ENCODE measurements at regions not wholly inside any gene's neighbourhood (a gene's known extent, or its start where the extent isn't known, plus 50 kb on each side); places are given as distances from the start of the nearest gene placed in this dataset.
"Not testable (repeated sequence)": the region's sequence is repeated elsewhere in the genome, so short reads cannot be mapped to it uniquely, and the experiment has no call there.

DNA sequence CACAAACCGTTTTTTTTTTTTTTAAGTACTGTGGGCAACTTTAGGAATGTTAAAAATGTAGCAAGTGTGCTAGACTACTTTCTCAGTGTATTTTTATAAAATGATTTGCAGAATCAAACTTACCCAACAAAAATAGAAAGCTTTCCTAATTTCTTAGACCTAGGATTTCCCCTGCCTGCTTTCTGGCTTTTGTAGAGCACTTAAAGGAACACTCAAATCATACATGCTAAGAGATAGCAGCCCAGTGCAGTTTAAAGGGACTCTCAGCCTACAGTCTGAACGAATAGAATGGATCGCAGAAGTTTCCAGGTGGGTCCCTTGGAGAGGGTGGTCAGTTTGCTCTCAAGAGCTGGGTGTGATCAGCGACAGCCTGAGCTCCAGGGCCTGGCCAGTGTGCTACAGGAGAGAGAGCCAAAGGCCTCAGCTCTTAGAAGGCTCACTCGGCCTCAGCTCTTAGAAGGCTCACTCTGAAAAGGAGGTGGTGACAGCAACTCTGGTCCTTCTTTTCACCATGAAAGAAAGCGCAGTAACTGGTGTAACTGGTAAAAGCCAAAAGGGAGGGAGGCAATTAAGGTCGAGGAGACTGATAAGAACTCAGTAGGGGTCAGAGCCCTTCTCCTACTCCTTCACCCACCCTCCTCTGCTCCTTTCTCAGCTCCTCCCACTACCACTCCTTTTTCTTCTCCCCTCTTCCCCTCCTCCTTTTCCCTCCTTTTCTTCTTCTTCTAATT, 142.4 kb downstream of the ZFP64 start:
- DNase-seq = no peak

GRCh38 chr20:52047811-52048764, 143.5 kb downstream of the ZFP64 start:
- peak; percentile 32 to 44 for DNase-seq

- no peak for DNase-seq
Observed at GRCh38 chr20:52041966-52042365, 149.6 kb downstream of the ZFP64 start.

- DNase-seq = no peak
Observed at GRCh38 chr20:52039790-52040189, 151.8 kb downstream of the ZFP64 start.

DNA sequence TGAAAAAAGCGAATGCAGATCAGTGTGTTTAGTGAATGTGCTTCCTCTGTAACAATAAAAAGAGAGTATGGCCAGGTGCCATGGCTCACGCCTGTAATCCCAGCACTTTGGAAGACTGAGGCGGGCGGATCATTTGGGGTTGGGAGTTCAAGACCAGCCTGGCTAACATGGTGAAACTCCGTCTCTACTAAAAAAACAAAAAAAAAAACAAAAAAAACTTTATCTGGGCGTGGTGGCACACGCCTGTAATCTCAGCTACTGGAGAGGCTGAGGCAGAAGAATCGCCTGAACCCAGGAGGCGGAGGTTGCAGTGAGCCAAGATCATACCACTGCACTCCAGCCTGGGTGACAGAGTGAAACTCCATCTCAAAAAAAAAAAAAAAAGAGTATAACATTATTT, 152.9 kb downstream of the ZFP64 start:
- DNase-seq = not testable (repeated sequence)

GRCh38 chr20:52037370-52037769, 154.2 kb downstream of the ZFP64 start:
- DNase-seq = no peak

GRCh38 chr20:52035977-52036376, 155.6 kb downstream of the ZFP64 start:
- DNase-seq = no peak

GRCh38 chr20:52035498-52035897, 156.1 kb downstream of the ZFP64 start:
- no peak for DNase-seq

DNA sequence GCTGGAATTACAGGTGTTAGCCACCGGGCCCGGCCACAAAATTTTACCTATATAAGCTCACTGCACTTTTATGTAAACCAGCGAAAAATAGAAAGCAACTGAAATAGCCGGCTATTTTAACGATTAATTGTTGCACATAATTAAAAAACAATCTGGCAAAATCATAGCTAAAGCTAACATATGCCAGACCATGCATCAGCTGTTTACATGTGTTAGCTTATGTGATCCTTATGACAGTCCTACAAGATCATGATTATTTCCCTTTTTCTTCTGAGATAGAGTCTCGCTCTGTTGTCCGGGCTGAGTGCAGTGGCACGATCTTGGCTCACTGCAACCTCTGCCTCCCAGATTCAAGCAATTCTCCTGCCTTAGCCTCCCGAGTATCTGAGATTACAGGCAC, 157.0 kb downstream of the ZFP64 start:
- no peak for DNase-seq

GRCh38 chr20:52033313-52033712, 158.3 kb downstream of the ZFP64 start:
- DNase-seq = no peak

- DNase-seq = not testable (repeated sequence)
Observed at GRCh38 chr20:52032304-52032683, 159.3 kb downstream of the ZFP64 start.

DNA sequence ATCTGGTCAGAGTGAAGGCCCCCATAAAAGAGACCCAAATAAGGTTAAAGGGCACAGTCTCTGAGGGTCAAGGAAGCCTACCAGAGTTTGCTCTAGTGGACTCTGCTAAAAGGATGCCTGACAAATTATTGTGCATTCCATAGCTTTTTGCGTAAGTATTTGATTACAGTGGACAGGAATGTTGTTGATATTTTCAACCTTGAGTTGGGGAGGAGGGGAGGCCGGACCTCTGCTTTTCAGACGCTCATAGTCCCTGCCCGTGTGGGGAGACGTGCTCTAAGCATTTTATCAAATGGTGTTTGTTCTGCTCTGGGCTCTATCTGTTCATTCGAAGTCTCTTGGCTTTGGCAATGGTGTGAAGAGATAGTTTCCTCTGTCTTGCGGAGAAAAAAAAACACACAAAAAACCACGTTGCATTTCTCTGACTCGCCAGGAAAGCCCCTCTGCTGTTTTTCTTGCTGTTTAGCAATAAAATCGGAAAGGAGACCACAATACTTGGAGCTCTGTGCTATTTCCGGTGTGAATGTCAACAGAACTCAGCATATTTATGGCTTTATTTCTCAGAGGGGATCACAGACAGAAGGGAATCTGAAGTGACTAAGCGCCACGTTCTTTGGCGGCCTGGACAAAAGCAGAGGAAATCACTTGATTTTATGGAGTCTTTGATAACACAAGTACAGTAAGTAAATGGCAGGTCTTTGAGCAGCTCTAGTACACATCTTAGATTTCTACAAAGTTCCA, 159.8 kb downstream of the ZFP64 start:
- no peak for DNase-seq

- DNase-seq = no peak
Observed at GRCh38 chr20:52031206-52031562, 160.4 kb downstream of the ZFP64 start.

DNA sequence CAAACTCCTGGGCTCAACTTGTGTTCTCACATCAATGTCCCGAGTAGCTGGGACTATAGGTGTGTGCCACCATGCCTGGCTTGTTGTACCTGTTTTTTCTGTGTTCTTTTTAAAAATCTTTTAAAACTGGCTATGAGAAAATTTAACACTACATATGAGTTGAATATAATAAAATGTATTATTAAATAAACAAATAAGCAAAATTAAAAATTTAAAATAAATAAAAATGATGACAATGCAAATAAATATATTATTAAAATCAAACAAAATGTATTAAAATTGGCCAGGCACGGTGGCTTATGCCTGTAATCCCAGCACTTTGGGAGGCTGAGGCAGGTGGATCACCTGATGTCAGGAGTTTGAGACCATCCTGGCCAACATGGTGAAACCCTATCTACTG, 162.4 kb downstream of the ZFP64 start:
- DNase-seq = not testable (repeated sequence)

DNA sequence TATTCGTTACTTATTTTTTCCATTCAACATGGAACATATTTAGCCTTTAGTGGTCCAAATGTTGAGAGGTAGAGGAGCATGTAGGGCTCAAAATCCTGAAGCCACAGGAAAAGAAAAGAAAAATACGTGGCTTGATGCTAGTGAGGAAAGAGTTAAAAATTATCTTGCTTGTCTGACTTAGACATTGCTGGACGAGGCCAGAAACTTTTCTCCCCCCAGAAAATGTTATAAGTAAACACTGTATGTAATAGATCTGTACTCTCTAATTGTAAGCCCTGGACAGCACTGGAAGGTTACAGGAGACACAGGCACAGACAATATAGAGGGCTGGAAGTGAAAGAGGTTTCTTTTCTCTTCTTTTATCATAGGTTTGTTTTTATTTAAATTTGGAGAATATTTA, 165.6 kb downstream of the ZFP64 start:
- DNase-seq = no peak

DNA sequence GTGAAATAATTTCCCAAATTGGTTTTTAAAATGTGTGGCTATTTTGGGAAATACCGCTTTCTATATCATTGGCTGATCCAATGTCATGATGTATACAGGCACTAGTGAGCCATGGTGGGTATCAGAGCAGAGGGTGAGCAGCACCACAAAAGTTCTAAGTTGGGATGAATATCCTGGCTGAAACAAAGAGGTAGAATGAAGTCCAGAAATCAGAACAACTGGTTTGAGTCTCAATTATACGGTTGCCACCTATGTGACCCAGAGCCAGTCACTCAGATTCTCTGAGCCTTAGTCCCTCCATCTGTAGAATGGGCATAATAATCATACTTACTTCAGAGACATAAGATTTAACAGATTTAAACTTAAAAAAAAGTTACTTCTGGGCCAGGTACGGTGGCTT, 172.3 kb downstream of the ZFP64 start:
- DNase-seq = no peak

- no peak for DNase-seq
Observed at GRCh38 chr20:52017669-52018317, 173.8 kb downstream of the ZFP64 start.

GRCh38 chr20:52016022-52016421, 175.6 kb downstream of the ZFP64 start:
- DNase-seq = no peak

- no peak for DNase-seq
Observed at GRCh38 chr20:52015155-52015554, 176.4 kb downstream of the ZFP64 start.

GRCh38 chr20:52012079-52012478, 179.5 kb downstream of the ZFP64 start:
- DNase-seq = no peak

GRCh38 chr20:52011093-52011492, 180.5 kb downstream of the ZFP64 start:
- no peak for DNase-seq

DNA sequence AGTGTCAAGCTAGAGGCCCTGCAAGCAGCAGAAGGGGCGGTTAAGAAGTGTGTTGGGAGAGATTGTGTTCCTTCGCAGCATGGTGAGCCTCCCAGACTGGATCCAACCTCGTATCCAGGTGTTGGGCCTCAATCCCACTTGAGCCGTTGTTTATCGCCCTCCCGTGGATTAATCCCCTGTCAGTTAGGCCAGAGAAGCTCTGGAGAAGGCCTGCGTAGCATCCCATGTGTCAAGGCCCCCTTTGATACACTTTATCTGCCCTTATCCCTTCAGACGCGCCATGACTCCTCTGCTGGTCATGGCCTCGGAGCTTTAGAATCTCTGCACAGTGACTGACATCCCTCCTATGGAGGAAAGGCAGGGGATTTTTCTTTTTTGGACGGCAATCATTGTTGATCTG, 181.0 kb downstream of the ZFP64 start:
- no peak for DNase-seq

DNA sequence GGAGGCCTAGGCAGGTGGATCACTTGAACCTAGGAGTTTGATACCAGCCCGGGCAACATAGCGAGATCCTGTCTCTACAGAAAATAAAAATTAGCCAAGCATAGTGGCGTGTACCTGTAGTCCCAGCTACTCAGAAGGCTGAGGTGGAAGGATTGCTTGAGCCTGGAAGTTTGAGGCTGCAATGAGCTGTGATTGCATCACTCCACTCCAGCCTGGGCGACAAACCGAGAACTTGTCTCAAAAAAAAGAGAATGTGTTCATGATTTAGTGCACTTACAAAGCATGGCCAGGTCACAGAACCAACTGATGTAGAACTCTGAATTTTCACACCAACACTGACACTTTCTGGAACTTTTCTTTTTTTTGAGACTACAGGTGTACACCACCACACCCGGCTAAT, 182.7 kb downstream of the ZFP64 start:
- DNase-seq = no peak
